Esophagus squamous epithelium (tissue), 4 donors: ENCODE measurements at regions not wholly inside any gene's neighbourhood (a gene's known extent, or its start where the extent isn't known, plus 50 kb on each side); places are given as distances from the start of the nearest gene placed in this dataset.

Source experiments
- CTCF ChIP-seq, 6 experiments: fragments of 450-650 bp in 4 of 6; fragments of 200-600 bp in 2 of 6; sonication (generic) in 2 of 6; IDR thresholded peaks; one replicate each; pipeline ENCODE4 v1.5.1; 2016 to 2019; ENCODE audit warnings: antibody characterized with exemption in 6 of 6, mild to moderate bottlenecking in 4 of 6, moderate library complexity in 4 of 6
- POLR2A ChIP-seq, 4 donors: fragments of 450-650 bp; IDR thresholded peaks; one replicate each; pipeline ENCODE4 v1.6.1; 2017; ENCODE audit warnings: antibody characterized with exemption in 4 of 4, mild to moderate bottlenecking in 4 of 4, moderate library complexity in 3 of 4

GRCh38 chr4:112778520-112778919 lies 141.6 kb downstream of the LARP7 start:
- TF ChIP-seq CTCF (IDR thresholded peaks at IDR 0.05), result no peak
- no peak for TF ChIP-seq POLR2A (IDR thresholded peaks at IDR 0.05)
